Stomach (tissue), 8 donors: ENCODE measurements at regions not wholly inside any gene's neighbourhood (a gene's known extent, or its start where the extent isn't known, plus 50 kb on each side); places are given as distances from the start of the nearest gene placed in this dataset.

ENCODE experiments used
- DNase-seq, 2 donors: peaks; one replicate each; pipeline versions ENCODE4 v3.0.0 to v3.0.0-alpha.2; 2013 to 2019
- H3K27ac ChIP-seq, 5 donors: fragments of 200-600 bp in 4 of 5; sonication (generic) in 4 of 5; one replicate each; pipeline ENCODE4 v1.5.1; 2013 to 2019; ENCODE audit warnings: mild to moderate bottlenecking in 1 of 5, moderate library complexity in 1 of 5
- H3K27me3 ChIP-seq, 3 donors: fragments of 200-600 bp; sonication (generic); one replicate each; pipeline ENCODE4 v1.5.1; 2017 to 2019; ENCODE audit warnings: mixed run types in 1 of 3
- H3K36me3 ChIP-seq, 4 donors: fragments of 200-600 bp; sonication (generic); 1 replicate in 3 of 4; 2 replicates in 1 of 4; pipeline ENCODE4 v1.5.1; 2016 to 2019
- H3K4me1 ChIP-seq, 4 donors: fragments of 200-600 bp; sonication (generic); one replicate each; pipeline ENCODE4 v1.5.1; 2016 to 2019
- H3K4me3 ChIP-seq, 4 donors: fragments of 200-600 bp; sonication (generic) in 3 of 4; one replicate each; pipeline ENCODE4 v1.5.1; 2016 to 2019; ENCODE audit warnings: mild to moderate bottlenecking in 1 of 4
- H3K9me3 ChIP-seq, 4 donors: fragments of 200-600 bp; sonication (generic); one replicate each; pipeline ENCODE4 v1.5.1; 2016 to 2019
- CTCF ChIP-seq, 7 experiments: fragments of 450-650 bp in 4 of 7; fragments of 200-600 bp in 3 of 7; sonication (generic) in 3 of 7; IDR thresholded peaks; one replicate each; pipeline ENCODE4 v1.5.1; 2016 to 2019; ENCODE audit warnings: antibody characterized with exemption in 7 of 7, control low read depth in 2 of 7, mild to moderate bottlenecking in 1 of 7
- EP300 ChIP-seq: sonication (generic); formaldehyde crosslinking; IDR thresholded peaks from one replicate; pipeline ENCODE4 v1.6.1; 2017; ENCODE audit warnings: antibody characterized with exemption
- POLR2A ChIP-seq, 4 donors: fragments of 450-650 bp; IDR thresholded peaks; one replicate each; pipeline ENCODE4 v1.6.1; 2016; ENCODE audit warnings: antibody characterized with exemption in 4 of 4, control low read depth in 2 of 4, mild to moderate bottlenecking in 1 of 4, moderate library complexity in 1 of 4
- POLR2AphosphoS5 ChIP-seq, 3 donors: sonication (generic); formaldehyde crosslinking; IDR thresholded peaks; one replicate each; pipeline ENCODE4 v1.6.1; 2016; ENCODE audit warnings: antibody characterized with exemption in 3 of 3
- WGBS, 5 donors: extraction: QIAGEN DNeasy Blood & Tissue Kit in 3 of 5; methylation state at CpG; one replicate each; pipeline versions ENCODE4 v1.1.5 to v1.1.7; 2013 to 2018; 5-methylcytosine and 5-hydroxymethylcytosine counted together
- intact Hi-C: fragments of 100-400 bp; cut with DNase I; formaldehyde crosslinking; loops from one replicate; pipeline ENCODE4 v1.15.1; 2023; ENCODE audit warnings: low total_unique reads
- donor health status: healthy with polysubstance abuse.
- donor health status: Bipolar disorder and iron deficiency.
- donor health status: healthy.

DNA sequence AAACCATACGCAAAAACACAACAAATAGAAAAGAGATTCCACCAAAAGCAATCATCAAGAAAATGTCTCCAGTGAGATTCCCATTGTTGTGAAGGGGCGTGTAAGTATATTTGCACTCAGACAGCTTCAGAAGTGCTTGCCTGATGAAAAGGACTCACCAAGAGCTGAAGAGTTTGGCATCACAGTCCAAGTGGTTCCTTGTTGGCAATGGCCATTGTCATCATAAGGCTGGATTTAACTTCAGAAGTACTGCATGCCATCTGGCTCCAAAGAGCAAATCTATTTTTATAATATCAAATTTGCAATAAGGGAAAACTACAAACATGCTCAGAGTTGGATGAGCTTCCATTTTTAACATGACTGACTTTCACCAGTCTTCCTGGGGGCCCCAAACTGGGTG is 505.3 kb upstream of the NR2F2 start:
- no peaks in the 10 kb centered on the region for H3K4me1 ChIP-seq
- H3K9me3 ChIP-seq, result no peaks in the 10 kb centered on the region
- H3K4me3 ChIP-seq, result no peak overlapping the region
- intact Hi-C loops, result no loop called here
- no peaks in the 10 kb centered on the region for H3K27me3 ChIP-seq
- DNase-seq, result no peak
- H3K27ac ChIP-seq, result no peak overlapping the region
- TF ChIP-seq EP300 (no peak), POLR2AphosphoS5 (IDR thresholded peaks at IDR 0.05) (no peak), POLR2A (IDR thresholded peaks at IDR 0.05) (no peak), CTCF (IDR thresholded peaks at IDR 0.05) (no peak)
- WGBS, 5 donors, result 89 to 92% (median 92%) methylated on average over 2 of the region's 2 CpGs
- no peaks in the 10 kb centered on the region for H3K36me3 ChIP-seq

DNA sequence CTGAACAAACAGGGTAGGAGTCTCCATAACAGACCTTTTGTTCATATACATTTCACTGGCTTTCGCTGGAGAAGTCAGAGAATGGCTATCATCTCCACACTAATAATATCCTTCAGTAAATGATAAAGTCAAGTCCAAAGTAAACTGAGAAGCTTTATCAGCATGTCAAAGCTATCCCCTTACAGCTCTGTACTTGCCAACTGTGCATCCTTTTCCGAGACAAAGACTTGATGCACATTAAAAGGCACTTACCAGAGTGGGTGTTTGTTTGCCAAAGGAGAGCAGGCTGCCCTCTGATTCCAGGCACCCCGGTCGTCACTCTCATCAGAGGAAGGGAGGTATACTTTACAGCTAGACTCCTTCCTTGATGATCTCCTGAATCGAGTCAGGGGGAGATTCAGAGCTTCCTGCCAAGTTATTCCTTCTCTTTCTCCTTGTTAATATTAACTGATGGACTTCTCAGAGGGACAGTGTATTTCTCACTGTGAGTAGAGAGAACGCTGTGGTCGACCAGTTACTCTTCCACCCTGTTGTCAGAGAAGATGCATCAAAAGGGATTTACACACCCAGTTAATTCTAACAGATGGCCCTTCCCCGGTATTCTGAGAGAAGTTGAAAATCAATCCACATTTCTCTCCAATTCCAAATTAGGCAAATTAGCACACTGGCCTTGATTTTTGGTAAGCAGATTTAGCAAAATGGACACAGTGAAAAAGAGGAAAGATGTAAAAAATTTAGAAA is 504.7 kb upstream of the NR2F2 start:
- TF ChIP-seq POLR2A (IDR thresholded peaks at IDR 0.05) (no peak), CTCF (IDR thresholded peaks at IDR 0.05) (no peak), POLR2AphosphoS5 (IDR thresholded peaks at IDR 0.05) (no peak), EP300 (no peak)
- Histone ChIP-seq H3K4me1 (no peaks in the 10 kb centered on the region), H3K36me3 (no peaks in the 10 kb centered on the region), H3K4me3 (no peak overlapping the region), H3K27me3 (no peaks in the 10 kb centered on the region), H3K9me3 (no peaks in the 10 kb centered on the region), H3K27ac (no peak overlapping the region)
- WGBS, 5 donors, result 55 to 67% (median 58%) methylated on average over 8 of the region's 8 CpGs
- no peak for DNase-seq
- intact Hi-C loops, result no loop called here

- H3K9me3 ChIP-seq, result no peaks in the 10 kb centered on the region
- no peak for DNase-seq
- WGBS, 5 donors, result 82 to 87% (median 84%) methylated on average over 8 of the region's 8 CpGs
- TF ChIP-seq CTCF (IDR thresholded peaks at IDR 0.05), result peak in 2 of 7 experiments; percentile 6 to 13
- TF ChIP-seq POLR2AphosphoS5 (IDR thresholded peaks at IDR 0.05), result no peak
- H3K4me3 ChIP-seq, result no peak overlapping the region
- no peak overlapping the region for H3K27ac ChIP-seq
- H3K36me3 ChIP-seq, result no peaks in the 10 kb centered on the region
- no peaks in the 10 kb centered on the region for H3K4me1 ChIP-seq
- H3K27me3 ChIP-seq, result no peaks in the 10 kb centered on the region
- intact Hi-C loops, result no loop called here
These were observed 503.9 kb upstream of the NR2F2 start for GRCh38 chr15:95826412-95827195.

- intact Hi-C loops, result no loop called here
- no peak for DNase-seq
- H3K27ac ChIP-seq, result no peak overlapping the region
- no peaks in the 10 kb centered on the region for H3K27me3 ChIP-seq
- no peaks in the 10 kb centered on the region for H3K9me3 ChIP-seq
- no peaks in the 10 kb centered on the region for H3K36me3 ChIP-seq
- H3K4me3 ChIP-seq, result no peak overlapping the region
- WGBS, 5 donors, result 80 to 88% (median 87%) methylated on average over 5 of the region's 5 CpGs
- H3K4me1 ChIP-seq, result no peaks in the 10 kb centered on the region
- TF ChIP-seq POLR2A (IDR thresholded peaks at IDR 0.05), result no peak
- TF ChIP-seq EP300, result no peak
- TF ChIP-seq CTCF (IDR thresholded peaks at IDR 0.05), result no peak
- no peak for TF ChIP-seq POLR2AphosphoS5 (IDR thresholded peaks at IDR 0.05)
These were observed 501.4 kb upstream of the NR2F2 start for GRCh38 chr15:95829062-95829461.
